Right atrium auricular region (tissue), 2 donors: ENCODE measurements at regions not wholly inside any gene's neighbourhood (a gene's known extent, or its start where the extent isn't known, plus 50 kb on each side); places are given as distances from the start of the nearest gene placed in this dataset.
"Not testable (repeated sequence)": the region's sequence is repeated elsewhere in the genome, so short reads cannot be mapped to it uniquely, and the experiment has no call there.

Experiments used
- DNase-seq: peaks from one replicate; pipeline ENCODE4 v3.0.0-alpha.2; 2019; ENCODE audit warnings: low spot score
- H3K27ac ChIP-seq, 2 donors: fragments of 200-600 bp; sonication (generic); 1 replicate in 1 of 2; 2 replicates in 1 of 2; pipeline ENCODE4 v1.5.1; 2016 to 2019
- H3K27me3 ChIP-seq, 2 donors: fragments of 200-600 bp; sonication (generic); one replicate each; pipeline versions ENCODE4 v1.5.1 to v1.6.0; 2017 to 2019
- H3K36me3 ChIP-seq: fragments of 200-600 bp; sonication (generic); one replicate; pipeline ENCODE4 v1.5.1; 2016
- H3K4me1 ChIP-seq, 2 donors: fragments of 200-600 bp; sonication (generic); one replicate each; pipeline versions ENCODE4 v1.5.1 to v1.6.0; 2017 to 2019
- H3K4me3 ChIP-seq, 2 donors: fragments of 200-600 bp; sonication (generic); 1 replicate in 1 of 2; 2 replicates in 1 of 2; pipeline ENCODE4 v1.5.1; 2017 to 2019; ENCODE audit warnings: mild to moderate bottlenecking in 1 of 2, moderate library complexity in 1 of 2
- H3K9me3 ChIP-seq, 2 donors: fragments of 200-600 bp; sonication (generic); one replicate each; pipeline ENCODE4 v1.5.1; 2019
- TF ChIP-seq, protein P1 (sequence below), 2 donors: fragments of 200-600 bp; sonication (generic); IDR thresholded peaks; one replicate each; pipeline ENCODE4 v1.5.1; 2019; ENCODE audit warnings: antibody characterized with exemption in 2 of 2

DNA sequence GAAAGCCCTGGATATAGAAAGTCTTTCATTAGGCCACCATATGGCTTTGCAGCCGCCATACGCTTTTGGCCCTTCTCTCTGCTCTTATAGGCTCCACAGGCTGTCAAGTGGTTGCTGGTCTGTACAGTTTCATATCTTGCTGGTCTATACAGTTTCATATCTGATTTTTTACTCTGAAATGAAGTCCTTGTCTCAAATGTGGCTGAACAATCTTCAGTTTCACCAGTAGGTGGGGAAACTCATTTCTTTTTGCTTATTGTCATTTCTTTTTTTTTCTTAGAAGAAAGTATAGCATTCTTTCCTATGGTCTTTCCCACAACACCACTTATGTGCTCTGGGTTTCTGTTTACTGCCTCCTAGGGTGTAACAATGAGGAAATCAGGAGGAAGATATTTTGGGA is 771.4 kb upstream of the MMS22L start:
- no peaks in the 10 kb centered on the region for H3K9me3 ChIP-seq
- no peaks in the 10 kb centered on the region for H3K4me1 ChIP-seq
- H3K4me3 ChIP-seq, result no peak overlapping the region
- H3K36me3 ChIP-seq, result no peaks in the 10 kb centered on the region
- H3K27me3 ChIP-seq, result no peaks in the 10 kb centered on the region
- no peak overlapping the region for H3K27ac ChIP-seq
- DNase-seq, result no peak
- TF ChIP-seq, protein P1, sequence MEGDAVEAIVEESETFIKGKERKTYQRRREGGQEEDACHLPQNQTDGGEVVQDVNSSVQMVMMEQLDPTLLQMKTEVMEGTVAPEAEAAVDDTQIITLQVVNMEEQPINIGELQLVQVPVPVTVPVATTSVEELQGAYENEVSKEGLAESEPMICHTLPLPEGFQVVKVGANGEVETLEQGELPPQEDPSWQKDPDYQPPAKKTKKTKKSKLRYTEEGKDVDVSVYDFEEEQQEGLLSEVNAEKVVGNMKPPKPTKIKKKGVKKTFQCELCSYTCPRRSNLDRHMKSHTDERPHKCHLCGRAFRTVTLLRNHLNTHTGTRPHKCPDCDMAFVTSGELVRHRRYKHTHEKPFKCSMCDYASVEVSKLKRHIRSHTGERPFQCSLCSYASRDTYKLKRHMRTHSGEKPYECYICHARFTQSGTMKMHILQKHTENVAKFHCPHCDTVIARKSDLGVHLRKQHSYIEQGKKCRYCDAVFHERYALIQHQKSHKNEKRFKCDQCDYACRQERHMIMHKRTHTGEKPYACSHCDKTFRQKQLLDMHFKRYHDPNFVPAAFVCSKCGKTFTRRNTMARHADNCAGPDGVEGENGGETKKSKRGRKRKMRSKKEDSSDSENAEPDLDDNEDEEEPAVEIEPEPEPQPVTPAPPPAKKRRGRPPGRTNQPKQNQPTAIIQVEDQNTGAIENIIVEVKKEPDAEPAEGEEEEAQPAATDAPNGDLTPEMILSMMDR (IDR thresholded peaks at IDR 0.05), result no peak

DNA sequence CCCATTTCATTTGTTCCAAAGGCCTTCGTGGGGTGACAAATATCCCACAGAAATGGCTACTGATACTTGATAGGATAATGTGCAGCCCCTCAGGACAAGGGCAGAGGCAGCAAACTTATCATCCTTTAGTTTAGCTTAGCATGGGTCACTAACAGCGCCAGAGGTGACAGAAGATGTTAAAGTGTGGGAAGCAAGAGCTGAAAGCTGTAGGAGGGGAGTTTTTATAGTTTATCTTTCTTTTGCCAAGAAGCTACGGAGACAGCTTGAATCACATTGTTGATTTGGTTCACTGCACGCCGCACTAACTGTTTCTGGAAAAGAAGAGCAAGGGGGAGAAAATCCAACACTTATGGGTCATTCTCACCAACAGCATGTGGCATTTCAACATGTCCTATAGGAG is 773.9 kb upstream of the MMS22L start:
- TF ChIP-seq, protein P1 (IDR thresholded peaks at IDR 0.05), result no peak
- Histone ChIP-seq H3K27ac (no peak overlapping the region), H3K36me3 (no peaks in the 10 kb centered on the region)

DNA sequence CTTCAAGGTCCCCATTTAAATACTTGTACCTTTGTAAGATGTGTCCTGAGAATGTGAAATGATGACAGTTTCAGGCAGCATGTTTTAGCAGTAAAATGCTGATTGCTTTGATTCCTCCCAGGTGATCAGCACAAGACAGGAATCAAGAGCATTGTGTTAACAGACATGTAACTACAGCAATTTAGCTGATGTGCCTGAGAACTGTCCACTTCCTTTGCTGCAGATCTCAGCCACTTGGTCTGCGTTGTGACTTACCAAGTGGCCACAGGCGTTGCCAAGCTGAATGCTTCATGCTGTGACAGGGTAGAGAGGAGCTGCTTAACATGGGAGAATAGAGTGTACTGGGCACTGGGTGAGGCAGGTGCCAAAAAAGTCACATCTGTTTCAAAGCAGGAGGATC is 767.0 kb upstream of the POU3F2 start:
- Histone ChIP-seq H3K4me1 (no peaks in the 10 kb centered on the region), H3K4me3 (no peak overlapping the region), H3K27ac (no peak overlapping the region), H3K9me3 (no peaks in the 10 kb centered on the region), H3K36me3 (no peaks in the 10 kb centered on the region), H3K27me3 (no peaks in the 10 kb centered on the region)
- no peak for DNase-seq
- TF ChIP-seq, protein P1 (IDR thresholded peaks at IDR 0.05), result no peak

More for the DNA sequence above, 773.9 kb upstream of the MMS22L start:
- H3K4me1 ChIP-seq, result no peaks in the 10 kb centered on the region
- no peaks in the 10 kb centered on the region for H3K27me3 ChIP-seq
- H3K4me3 ChIP-seq, result no peak overlapping the region
- DNase-seq, result no peak
- no peaks in the 10 kb centered on the region for H3K9me3 ChIP-seq

DNA sequence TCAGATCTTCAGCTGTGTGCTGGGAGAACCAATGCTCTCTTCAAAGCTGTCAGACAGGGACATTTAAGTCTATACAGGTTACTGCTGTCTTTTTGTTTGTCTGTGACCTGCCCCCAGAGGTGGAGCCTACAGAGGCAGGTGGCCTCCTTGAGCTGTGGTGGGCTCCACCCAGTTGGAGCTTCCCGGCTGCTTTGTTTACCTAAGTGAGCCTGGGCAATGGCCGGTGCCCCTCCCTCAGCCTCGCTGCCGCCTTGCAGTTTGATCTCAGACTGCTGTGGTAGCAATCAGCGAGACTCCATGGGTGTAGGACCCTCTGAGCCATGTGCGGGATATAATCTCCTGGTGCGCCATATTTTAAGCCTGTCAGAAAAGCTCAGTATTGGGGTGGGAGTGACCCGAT is 745.8 kb upstream of the POU3F2 start:
- H3K4me1 ChIP-seq, H3K9me3 ChIP-seq, H3K36me3 ChIP-seq, DNase-seq, H3K27ac ChIP-seq, H3K27me3 ChIP-seq, H3K4me3 ChIP-seq: not testable (repeated sequence)

DNA sequence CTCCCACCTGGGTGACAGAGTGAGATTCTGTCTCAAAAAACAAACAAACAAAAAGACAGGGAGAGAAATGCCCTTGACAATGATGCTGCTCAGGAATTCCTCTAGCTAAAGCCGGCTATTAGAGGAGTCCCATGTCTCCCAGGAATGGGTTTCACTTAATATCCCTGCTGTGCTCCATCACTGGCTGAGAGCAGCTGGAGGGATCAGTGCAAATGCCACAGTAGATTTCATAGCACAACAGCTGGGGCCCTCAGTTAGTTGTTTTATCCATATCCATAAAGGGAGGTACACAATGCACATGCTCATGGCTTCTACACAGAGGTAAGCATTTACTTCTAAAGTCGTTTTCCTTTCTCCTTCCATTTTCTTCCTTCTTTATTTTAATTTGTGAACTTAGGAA is 742.0 kb upstream of the POU3F2 start:
- Histone ChIP-seq H3K36me3 (no peaks in the 10 kb centered on the region), H3K27ac (no peak overlapping the region), H3K27me3 (no peaks in the 10 kb centered on the region), H3K4me1 (no peaks in the 10 kb centered on the region), H3K9me3 (no peaks in the 10 kb centered on the region), H3K4me3 (no peak overlapping the region)
- TF ChIP-seq, protein P1 (IDR thresholded peaks at IDR 0.05), result no peak
- no peak for DNase-seq

DNA sequence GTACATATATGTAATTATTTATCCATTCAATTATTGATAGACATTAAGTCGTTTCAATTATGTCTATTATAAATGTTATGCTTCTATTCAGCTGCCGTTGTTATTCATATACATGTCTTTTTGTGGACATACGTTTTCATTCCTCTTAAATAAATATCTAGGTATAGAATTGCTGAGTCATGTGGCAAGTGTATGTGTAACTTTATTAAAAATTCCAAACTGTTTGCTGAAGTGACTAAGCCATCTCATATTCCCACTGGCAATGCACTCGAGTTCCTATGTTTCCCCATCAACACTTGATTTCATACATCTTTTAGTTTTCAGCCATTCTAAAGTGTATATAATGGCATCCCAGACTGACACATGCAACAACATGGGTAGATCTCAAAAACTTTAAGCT is 739.7 kb upstream of the POU3F2 start:
- Histone ChIP-seq H3K27ac (no peak overlapping the region), H3K27me3 (no peaks in the 10 kb centered on the region), H3K36me3 (no peaks in the 10 kb centered on the region), H3K9me3 (no peaks in the 10 kb centered on the region), H3K4me1 (no peaks in the 10 kb centered on the region), H3K4me3 (no peak overlapping the region)
- TF ChIP-seq, protein P1 (IDR thresholded peaks at IDR 0.05), result no peak
- DNase-seq, result no peak
